NCI-H774 (cell line): ENCODE measurements at regions not wholly inside any gene's neighbourhood (a gene's known extent, or its start where the extent isn't known, plus 50 kb on each side); places are given as distances from the start of the nearest gene placed in this dataset.
"Not testable (repeated sequence)": the region's sequence is repeated elsewhere in the genome, so short reads cannot be mapped to it uniquely, and the experiment has no call there.

ENCODE experiments used
- DNase-seq: peaks from one replicate; lab custom pipeline; 2025; lab: John Stamatoyannopoulos, UW

DNA sequence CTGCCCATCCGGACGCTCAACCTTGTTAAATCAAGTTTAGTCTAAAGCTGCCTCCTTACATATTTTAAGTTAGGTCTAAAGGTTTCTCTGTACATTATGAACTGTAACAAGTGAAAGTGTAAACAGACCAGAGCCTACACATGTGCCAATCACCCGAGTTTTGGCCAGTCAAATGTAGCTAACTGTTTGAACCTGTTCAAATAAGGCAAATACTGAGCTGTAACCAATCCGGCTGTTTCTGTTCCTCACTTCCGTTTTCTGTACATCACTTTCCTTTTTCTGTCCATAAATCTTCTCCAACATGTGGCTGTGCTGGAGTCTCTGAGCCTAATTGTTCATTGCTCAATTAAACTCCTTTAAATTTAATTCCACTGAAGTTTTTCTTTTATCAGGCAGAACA, 113.3 kb upstream of the SHISA3 start:
- no peak for DNase-seq

DNA sequence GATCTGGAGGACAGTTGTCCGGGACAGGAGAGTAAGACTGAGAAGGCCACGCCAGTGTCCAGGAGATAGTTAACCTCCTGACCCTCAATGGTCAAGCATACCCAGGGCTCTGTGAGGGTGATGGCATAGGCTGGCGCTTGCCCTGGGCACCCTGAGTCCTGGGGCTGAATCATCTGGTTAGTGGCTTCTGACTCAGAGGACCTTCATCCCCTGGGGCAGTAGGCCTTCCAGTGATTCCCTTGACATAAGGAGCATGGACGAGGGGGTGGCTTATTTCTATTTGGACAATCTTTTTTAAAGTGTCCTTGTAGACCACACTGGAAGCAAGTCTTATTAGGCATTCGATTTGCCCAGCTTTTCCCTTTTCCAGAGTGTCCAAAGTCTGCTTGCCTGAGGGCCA, 108.4 kb upstream of the SHISA3 start:
- not testable (repeated sequence) for DNase-seq

DNA sequence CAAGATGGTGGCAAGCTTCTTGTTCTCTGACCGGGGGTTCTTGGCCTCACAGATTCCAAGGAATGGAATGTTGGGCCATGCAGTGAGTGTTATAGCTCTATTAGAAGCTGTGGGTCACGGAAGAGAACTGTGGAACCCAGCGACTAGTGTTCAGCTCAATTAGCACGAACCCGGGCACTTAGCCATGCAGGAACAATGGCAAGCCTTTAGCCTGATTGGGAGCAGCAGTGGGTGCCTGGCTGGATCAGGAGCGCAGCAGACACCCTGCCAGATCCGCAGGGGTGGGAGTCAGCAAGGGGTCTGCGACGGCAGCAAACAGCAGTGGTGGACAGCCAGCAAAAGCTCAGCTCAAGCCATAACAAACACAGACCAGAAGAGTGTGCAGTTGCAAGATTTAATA, 105.1 kb upstream of the SHISA3 start:
- DNase-seq = not testable (repeated sequence)

DNA sequence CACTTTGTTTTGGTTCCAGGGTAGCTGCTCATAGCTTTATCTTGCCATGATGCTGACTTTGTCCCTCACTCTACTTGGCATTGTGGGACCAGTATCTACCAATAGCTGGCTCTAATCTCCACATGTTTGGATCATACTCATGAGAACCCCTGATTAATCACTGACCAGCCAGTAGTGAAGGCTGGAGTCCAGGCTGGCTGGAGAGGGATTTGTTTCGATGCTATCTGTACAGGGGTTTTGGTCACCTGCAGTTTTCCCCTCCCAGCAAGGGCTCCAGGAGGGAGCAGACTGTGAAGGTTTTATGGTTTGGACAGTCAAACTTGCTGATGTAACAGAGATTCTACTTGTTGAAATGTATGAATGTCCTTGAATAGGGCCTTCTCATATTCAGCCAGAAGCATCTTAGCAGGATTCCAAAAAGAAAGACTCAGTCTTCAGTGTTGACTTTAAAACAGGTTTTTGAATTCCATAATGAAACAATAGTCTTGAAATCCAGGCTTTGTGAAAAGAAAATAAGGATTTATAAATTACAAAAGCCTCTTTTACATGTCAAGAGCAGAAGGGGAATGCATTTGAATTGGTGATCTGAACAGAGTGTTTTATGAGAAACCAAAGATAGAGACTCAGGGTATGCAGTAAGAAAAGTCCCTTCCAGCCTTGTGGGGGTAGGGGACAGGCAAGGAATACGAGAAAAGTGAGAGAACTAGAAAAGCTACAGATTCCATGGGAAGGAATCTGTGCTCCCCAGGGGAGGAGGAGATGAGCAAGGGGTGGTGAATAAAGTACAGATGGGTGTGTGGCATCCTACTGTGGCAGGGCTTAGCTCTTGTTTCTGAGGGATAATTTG, 103.1 kb upstream of the SHISA3 start:
- DNase-seq = no peak

DNA sequence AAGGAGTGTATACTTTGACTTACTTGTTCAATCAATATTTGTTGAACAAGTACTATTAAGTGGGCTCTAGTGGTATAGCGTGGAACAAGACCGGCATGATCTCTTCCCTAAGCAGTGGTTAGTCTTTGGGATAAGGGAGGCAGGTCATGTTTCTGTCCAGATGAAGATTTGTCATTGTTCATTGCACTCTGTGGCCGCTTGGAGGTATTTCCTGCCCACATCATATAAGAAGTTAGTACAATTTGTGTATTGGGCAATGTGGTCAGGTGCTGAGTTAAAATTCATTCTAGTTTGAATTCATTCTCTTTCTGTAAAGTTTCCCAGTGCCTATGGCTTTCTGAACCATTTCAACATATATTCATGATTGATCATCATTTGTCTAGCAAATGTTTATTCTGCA, 101.1 kb upstream of the SHISA3 start:
- DNase-seq = no peak

DNA sequence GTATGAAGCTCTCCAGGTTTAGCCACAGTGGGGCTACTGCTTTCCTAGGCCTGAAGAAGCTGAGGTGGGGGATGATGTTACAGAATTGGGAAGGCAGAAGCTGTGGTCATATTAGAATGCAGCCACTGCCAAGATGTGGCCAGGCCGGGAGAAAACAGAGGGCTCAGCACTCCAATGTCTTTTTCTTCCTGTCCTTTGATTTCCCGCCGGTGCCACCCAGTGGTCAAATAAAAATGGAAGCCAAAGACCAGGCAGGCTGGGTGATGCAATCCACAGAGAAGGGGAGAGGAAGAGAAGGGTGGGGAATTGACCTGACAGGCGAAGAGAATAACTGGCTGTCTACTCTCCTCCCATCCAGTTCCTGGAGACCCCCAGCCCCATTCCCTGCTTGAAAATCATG, 94.9 kb upstream of the SHISA3 start:
- DNase-seq = peak; percentile 3

DNA sequence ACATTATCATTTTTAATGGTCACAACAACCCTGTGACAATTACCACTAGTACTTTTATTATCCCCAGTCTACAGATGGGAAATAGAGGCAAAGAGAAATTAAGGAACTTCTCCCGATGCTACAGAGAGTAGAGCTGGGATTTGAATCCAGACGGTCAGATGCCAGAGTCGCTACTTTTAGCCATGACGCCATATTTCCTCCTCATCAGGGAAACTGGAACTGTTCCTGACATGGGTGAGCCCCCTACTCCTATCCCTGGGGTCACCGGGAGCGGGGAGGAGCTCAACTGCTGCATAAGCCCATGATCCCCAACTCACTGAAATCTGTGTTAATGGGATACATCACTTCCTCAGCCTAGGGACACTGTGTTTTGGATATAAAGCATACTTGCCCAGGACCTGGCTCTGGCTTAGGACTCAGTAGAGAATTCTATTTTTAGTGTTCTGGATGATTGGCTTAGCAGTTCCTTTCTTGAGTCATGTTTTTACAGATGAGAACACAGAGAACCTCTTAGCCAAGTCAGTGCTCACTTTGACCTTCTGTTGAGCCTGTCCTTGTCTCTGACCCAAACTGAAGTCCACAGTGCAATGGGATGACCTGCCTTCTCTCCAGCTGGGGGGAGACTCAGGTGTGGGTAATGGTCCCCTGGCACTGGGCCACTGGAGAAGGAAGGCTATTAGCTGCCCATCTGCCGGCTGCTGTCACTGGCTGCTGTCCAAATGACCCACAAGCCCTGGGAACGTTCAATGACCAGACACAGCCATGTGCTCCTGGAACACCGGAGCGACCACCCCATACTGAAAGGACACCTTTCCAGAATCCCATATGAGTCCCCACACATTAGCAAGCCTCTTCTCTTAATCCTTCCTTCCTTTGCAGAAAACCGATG, 90.8 kb upstream of the SHISA3 start:
- DNase-seq = no peak

DNA sequence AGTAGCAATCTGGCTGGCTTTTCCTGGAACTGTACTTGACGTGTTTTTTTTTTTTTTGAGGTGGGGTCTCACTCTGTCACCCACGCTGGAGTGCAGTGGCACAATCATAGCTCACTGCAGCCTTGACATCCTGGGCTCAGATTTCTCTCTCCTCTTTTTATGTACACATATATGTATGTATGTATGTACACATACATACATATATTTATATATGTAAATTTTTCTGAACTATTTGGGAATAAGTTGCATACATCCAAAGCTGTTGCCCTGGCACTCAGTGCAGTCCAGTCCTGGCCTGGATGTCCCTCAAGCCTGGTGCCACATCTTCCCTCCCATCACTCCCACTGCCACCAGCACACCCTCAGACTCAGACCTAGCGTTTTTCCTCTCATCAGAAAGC, 89.0 kb upstream of the SHISA3 start:
- no peak for DNase-seq

DNA sequence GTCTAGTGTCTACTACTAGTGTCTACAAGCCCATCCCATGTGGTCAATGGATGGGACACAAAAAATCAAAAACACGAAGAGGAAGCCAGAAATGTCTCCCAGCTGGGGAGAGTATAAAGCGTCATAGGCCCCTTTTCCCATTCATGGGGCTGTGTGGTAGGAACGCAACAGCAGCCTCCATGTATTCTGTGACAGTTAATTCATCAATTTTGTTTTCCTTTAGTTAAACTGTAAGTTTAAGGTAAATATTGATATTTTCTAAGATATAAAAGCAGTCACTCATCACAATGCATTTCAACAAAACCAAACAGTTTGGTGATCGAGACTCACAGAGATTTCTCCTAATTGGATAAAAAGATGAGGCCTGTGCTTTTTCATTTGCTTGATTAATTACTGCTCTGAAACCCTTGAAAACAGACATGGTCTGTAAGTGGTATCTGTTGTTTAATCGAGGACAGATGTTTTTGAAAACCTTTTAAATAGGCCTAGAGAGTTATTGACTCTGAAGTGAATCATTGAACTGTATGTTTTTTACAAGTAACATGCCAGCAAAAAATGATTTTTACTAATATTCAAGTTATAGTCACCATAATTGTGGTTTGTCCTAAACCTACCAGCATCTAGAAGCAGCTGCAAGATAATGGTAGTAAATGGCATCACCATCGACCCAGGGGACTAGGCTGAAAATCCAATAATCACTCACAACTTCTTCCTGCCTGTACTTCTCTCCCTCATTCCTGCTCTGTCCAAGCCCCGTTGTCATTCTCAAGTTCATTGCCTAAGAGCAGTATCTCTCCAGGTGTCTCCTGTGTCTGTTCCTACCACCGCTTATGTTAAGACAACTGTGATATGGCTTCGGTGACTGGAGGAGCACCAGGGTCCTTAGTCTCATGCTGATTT, 87.7 kb upstream of the SHISA3 start:
- no peak for DNase-seq

DNA sequence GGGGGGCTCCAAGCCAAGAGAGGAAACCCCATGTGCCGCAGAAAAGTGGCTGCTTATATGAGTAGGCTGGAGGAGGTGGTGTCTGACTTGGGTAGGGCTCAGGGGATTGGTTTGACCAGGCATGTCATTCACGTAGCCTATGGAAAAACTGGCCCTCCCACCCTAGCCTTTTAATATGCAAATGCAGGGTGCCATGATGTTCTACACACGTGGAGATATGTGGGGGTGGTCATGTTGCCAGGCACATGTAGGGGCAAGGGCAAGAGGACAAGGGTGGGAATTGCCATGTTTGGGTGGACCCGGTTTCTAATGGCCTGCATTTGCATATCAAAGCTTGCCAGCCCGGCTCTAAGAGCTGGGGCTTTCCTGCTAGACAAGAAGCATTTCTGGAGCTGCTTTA, 86.9 kb upstream of the SHISA3 start:
- DNase-seq = no peak

DNA sequence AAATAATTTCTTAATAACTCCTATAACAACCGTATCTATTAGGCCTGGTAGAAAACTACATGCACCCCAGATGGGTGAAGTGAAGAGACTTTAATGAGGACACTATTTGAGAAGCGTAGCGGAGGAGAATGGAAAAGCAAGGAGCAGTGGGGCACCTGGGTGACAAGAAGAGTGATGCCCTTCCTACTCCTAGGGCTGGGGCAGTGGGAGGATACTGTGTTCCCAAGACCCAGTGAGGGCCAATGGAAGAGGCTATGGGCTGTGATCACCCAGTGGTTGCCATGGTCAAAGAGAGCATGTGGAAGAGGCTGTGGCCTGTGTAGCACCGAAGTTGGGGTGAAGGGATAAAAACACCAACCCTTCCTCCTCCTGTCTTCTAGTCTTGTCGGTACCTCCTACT, 86.5 kb upstream of the SHISA3 start:
- DNase-seq = no peak

DNA sequence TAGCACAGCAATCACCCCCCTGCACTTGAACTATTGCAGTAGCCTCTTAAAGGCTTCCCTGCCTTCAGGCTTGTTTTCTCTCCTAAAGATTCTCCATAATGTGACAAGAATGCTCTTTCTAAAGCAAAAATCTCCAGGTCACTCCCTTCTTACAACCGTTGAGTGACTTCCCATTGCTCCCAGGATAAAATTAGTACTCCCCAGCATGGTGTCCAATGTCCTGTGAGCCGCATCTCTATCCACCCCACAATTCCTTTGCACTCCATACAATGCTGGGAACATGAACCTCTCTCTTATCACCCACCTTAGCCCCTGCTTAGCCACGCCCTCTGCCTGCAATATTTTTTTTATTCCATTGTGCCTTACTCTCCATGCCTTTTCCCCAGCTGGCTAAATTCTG, 85.7 kb upstream of the SHISA3 start:
- no peak for DNase-seq

DNA sequence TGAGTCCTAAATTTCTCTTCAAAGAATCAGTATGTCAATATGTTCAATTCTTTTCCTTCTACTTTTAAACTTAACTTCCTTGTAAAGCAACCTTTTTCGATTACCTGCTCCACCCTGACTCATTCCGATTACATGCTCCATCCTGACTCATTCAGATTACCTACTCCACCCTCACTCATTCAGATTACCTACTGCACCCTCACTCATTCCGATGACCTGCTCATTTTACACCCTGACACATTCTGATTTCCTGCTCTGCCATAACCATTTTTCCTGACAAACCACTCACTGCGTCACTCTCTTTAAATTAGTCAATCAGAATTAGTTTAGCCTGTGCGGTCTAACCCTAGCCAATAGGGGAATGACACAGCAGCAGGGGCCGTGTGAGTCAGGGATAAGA, 83.9 kb upstream of the SHISA3 start:
- DNase-seq = not testable (repeated sequence)

DNA sequence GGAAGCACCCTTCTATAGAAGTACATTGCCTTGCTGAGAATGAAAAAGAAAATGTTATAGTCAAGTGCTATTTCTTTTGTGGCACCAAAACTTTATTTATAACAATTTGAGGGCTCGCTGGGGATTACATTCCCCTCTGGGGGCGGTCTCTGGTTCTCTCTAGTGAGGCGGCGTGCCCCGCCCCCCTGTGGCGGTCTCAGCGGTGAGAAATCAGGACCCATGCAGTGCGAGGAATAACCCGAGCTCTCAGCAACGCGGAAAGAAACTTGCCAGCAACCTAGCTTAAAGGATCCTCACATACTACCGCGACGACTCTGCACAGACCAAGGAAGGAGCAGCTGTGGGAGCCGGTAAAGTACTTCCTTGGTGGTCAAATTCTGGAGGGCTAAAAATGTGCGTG, 83.4 kb upstream of the SHISA3 start:
- DNase-seq = no peak

DNA sequence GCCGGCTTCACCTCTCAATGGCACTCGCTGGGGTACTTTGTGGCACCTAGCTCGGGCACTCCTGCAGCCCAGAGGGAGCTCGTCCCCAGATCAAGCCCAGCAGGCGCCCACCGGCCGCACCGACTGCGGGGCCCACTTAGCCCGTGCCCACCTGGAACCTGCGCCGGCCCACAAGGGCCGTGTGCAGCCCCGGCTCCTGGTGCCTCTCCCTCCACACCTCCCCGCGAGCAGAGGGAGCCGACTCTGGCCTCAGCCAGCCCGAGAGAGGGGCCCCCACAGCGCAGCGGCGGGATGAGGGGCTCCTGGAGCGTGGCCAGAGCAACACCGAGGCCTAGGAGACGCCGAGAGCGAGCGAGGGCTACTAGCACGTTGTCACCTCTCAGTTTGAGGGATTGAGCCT, 82.1 kb upstream of the SHISA3 start:
- DNase-seq = no peak

DNA sequence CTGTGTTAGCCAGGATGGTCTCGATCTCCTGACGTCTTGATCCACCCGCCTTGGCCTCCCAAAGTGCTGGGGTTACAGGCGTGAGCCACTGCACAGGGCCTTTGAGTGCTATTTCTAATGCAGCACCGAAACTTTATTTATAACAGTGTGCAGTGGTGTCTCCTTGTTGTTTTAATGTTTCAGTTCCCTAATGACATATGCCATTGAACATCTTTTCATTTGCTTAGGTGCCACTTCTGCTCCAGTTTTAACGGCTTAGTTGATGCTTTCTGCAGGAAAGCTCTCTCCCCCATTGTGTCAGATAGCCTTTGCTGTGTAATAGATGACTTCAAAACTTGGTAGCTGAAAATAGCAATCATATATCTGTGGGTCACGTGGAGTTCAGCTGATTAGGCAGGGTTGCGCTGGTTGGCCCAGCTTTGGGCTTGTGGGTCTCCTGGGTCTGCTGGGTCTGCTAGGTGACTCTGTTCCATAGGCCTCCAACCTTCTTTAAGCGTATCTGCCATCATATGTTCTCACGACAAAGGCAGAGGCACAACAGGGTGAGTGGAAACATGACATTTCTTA, 76.4 kb upstream of the SHISA3 start:
- DNase-seq = no peak

DNA sequence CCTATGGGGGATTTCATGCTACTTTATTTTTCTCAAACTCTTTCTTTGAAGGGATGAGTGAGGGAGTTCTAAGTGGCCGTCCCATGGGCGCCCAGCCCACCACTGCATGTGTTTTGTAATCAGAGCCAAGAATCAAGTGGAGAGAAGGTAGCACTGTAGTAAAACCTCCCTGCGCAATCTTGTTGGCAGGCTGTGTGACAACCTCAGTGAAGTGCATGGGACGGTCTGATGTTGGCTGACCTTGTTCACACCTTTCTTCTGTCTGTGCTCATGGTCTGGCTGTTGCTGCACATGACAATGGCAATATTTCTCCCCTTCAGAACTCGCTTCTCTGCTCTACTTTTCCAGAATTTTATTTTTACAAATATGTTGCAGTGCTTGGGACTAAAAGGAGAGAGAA, 71.2 kb upstream of the SHISA3 start:
- DNase-seq = no peak

DNA sequence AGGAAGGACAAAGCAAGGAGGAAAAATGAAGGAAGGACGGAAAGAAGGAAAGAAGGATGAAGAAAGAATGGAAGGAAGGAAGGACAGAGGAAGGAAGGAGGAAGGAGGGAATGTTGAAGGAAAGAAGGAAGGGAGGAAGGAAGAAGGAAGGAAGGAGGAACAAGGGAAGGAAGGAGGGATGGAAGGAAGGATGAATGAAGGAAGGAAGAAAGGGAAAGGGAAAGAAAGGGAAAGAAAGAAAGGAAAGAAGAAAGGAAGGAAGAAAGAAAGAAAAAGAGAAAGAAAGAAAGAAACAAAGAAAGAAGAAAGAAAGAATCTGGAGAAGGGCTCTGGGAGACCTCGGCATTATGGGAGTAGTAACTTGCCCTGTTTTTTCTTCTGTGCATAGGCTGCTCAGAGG, 70.8 kb upstream of the SHISA3 start:
- DNase-seq = no peak

DNA sequence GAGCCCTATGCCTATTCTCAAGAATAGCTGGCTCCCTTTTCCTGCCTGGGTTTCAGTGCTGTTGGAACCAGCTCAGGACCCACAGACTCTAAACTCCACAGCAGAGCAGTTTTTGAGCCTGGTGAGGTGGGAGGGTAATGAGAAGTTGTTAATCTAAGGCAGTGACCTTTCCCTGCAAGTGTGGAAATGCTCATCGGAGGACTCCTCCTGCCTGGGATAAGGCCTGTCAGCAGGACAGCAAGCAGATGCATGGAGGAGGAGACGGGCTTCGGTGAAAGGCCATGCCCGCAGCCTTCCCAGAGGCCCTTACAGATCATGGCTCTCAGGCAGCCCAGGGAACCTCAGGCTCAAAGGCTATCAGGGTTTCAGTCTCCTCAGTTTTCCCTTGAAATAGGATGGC, 70.0 kb upstream of the SHISA3 start:
- no peak for DNase-seq

DNA sequence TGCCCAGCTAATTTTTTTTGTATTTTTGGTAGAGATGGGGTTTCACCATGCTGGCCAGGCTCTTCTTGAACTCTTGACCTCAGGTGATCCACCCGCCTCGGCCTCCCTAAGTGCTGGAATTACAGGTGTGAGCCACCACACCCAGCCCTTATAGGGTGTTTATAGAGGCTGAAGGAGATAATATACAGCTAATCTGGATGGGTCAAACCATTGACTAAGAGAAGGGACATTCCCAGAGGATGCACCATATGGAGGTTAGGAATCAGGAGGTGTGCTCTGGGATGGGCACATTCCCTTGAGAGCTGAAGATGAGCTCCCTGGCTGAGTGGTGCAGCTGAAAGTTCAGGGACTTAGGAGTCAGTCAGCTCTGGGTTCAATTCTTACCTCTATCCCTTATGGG, 68.3 kb upstream of the SHISA3 start:
- DNase-seq = no peak

DNA sequence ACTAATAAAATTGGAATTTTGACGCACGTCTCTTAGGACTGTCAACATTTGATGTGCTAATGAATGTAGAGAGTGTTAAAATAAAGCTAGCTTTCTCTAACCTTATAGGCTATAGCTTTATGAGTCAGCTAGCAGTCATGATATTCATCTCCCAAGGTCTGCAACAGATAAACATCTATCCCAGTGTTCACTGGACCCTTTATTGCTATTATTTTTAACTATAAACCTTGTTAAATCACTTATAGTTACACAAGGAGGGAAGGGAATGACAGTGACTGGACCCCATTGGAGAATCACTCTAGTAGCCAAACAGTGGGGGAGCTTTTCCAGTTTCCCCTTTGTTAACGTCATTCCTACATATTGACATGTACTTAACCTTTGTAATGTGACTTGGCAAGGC, 67.9 kb upstream of the SHISA3 start:
- no peak for DNase-seq

DNA sequence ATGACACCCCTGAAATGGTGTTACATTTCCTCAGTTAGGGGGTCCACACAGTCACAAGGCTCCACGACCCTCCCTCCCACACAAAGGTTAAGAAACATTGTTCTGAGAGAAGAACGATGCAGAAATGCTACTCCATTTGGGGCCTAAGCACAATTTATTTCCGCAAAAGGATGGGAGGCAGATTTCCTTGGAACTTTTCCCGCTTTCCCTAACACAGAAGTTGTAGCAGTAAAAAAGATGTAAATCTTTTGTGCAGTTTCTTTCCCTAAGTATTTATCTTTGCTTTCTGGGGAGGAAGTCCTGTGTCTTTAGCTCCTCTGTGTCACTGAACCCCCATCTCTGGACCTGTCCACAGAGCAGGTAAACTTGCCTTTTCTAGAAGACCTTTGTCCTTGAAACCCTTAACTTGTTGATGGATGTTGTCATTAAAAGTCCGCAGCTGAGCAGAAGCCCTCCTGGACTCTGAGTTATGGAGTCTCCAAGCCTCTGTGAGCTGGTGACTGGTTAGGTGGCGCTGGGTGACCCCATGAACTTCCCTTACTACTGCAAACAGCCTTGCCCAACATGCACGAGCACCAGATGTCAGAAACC, 67.2 kb upstream of the SHISA3 start:
- DNase-seq = no peak
